ENCODE measurements at regions not wholly inside any gene's neighbourhood (a gene's known extent, or its start where the extent isn't known, plus 50 kb on each side); places are given as distances from the start of the nearest gene placed in this dataset.

GRCh38 chr4:134531013-134531412 is 329.4 kb upstream of the PABPC4L start:
- TF ChIP-seq CTCF (IDR thresholded peaks at IDR 0.05) = no peak
- TF ChIP-seq POLR2A (IDR thresholded peaks at IDR 0.05) = no peak

Measured in upper lobe of left lung (tissue), 4 donors.